Fibroblast of pulmonary artery (primary cell): ENCODE measurements at regions not wholly inside any gene's neighbourhood (a gene's known extent, or its start where the extent isn't known, plus 50 kb on each side); places are given as distances from the start of the nearest gene placed in this dataset.
A peak's percentile ranks its signal among the peaks of the same experiment; 100 is the strongest.

Source experiments
- DNase-seq: peaks from one replicate; pipeline ENCODE4 v3.0.0-alpha.2; 2010; ENCODE audit warnings: low read depth
- H3K4me3 ChIP-seq: replicated peaks from 2 replicates; pipeline ENCODE4 v1.5.1; 2011; ENCODE audit warnings: low read depth, mild to moderate bottlenecking, control low read depth, low read length, moderate library complexity
- CTCF ChIP-seq: IDR thresholded peaks from 2 replicates; pipeline ENCODE4 v1.5.1; 2011; ENCODE audit warnings: mild to moderate bottlenecking, control low read depth, low read length, inconsistent platforms; ENCODE audit errors: missing control alignments

GRCh38 chr18:2425426-2426317 is 145.6 kb downstream of the METTL4 start:
- DNase-seq: peak; percentile 45
- TF ChIP-seq CTCF: no peak
- H3K4me3 ChIP-seq: no peak overlapping the region

GRCh38 chr18:2430191-2430590 is 141.1 kb downstream of the METTL4 start:
- DNase-seq: no peak
- TF ChIP-seq CTCF: no peak
- no peak overlapping the region for H3K4me3 ChIP-seq

GRCh38 chr18:2431806-2432205 is 139.5 kb downstream of the METTL4 start:
- no peak overlapping the region for H3K4me3 ChIP-seq
- no peak for TF ChIP-seq CTCF
- no peak for DNase-seq

GRCh38 chr18:2433366-2433765 is 137.9 kb downstream of the METTL4 start:
- no peak overlapping the region for H3K4me3 ChIP-seq
- TF ChIP-seq CTCF: no peak
- DNase-seq: no peak

GRCh38 chr18:2441544-2441943 is 129.8 kb downstream of the METTL4 start:
- TF ChIP-seq CTCF: no peak
- H3K4me3 ChIP-seq: no peak overlapping the region
- DNase-seq: no peak

GRCh38 chr18:2442006-2442405 is 129.3 kb downstream of the METTL4 start:
- TF ChIP-seq CTCF: no peak
- H3K4me3 ChIP-seq: no peak overlapping the region
- DNase-seq: no peak
